ENCODE measurements at regions not wholly inside any gene's neighbourhood (a gene's known extent, or its start where the extent isn't known, plus 50 kb on each side); places are given as distances from the start of the nearest gene placed in this dataset.

- no peak for TF ChIP-seq POLR2A (IDR thresholded peaks at IDR 0.05)
- TF ChIP-seq CTCF (IDR thresholded peaks at IDR 0.05) = no peak
Observed at GRCh38 chr10:21260066-21260465, 265.4 kb downstream of the SKIDA1 start.

Measured in Peyer's patch (tissue), 4 donors.